Activated naive CD8-positive, alpha-beta T cell treated with anti-CD3 and anti-CD28 coated beads for 36 hours (primary cell): ENCODE measurements at regions not wholly inside any gene's neighbourhood (a gene's known extent, or its start where the extent isn't known, plus 50 kb on each side); places are given as distances from the start of the nearest gene placed in this dataset.

Source experiments
- DNase-seq: peaks from one replicate; pipeline ENCODE4 v3.0.0; 2021
- H3K27ac Mint-ChIP-seq: one replicate; pipeline ENCODE4 v1.8.0; 2022; ENCODE audit warnings: mild to moderate bottlenecking, moderate library complexity, mixed read lengths
- H3K27me3 Mint-ChIP-seq: one replicate; pipeline ENCODE4 v1.8.0; 2022; ENCODE audit warnings: mild to moderate bottlenecking, mixed read lengths
- H3K36me3 Mint-ChIP-seq: one replicate; pipeline ENCODE4 v1.8.0; 2021; ENCODE audit warnings: mild to moderate bottlenecking, mixed read lengths
- H3K4me1 Mint-ChIP-seq: one replicate; pipeline ENCODE4 v1.8.0; 2021; ENCODE audit warnings: mixed read lengths
- H3K4me3 Mint-ChIP-seq: one replicate; pipeline ENCODE4 v1.8.0; 2022; ENCODE audit warnings: mild to moderate bottlenecking, moderate library complexity, mixed read lengths
- H3K9me3 Mint-ChIP-seq: one replicate; pipeline ENCODE4 v1.8.0; 2022; ENCODE audit warnings: mixed read lengths

DNA sequence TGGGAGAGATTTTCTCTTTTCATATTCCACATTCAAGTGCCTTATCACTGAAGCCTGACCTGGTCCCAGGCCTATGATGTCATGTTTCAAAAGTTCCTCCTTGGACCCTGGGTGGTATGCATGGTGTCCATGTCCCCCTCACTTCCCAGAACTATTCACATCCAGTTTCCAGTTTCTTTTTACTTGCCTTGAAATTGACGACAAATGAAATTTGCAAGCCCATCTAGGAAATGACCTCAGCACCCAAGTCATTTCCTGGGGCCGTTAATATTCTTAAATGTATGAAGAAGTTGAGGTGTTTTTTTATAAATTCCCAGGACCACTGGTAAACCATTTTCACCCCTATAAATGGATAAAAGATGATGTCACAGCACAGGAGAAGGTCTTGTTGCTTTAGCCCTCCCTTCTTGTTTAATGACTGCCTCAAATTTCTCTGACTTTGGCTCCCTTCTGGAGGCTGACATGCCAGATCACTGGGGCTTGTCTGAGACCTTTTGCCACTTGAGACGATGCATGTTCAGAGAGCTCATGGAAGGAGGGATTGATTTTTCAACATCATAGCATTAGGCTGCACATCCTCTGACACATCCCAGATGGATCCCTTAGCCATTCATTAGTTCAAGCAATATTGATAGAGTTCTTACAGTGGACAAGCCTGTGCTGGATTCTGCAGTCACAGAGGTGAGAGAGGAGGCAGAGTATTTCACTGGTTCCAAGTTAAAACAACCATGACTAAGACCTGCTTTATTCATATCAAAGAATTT is 221.3 kb downstream of the PLPP3 start:
- DNase-seq, result no peak
- H3K4me1 Mint-ChIP-seq, result no peaks in the 10 kb centered on the region
- H3K4me3 Mint-ChIP-seq, result no peak overlapping the region
- no peak overlapping the region for H3K27ac Mint-ChIP-seq
- H3K9me3 Mint-ChIP-seq, result no peaks in the 10 kb centered on the region
- peaks cover 3% of the 10 kb centered on the region for H3K27me3 Mint-ChIP-seq
- H3K36me3 Mint-ChIP-seq, result no peaks in the 10 kb centered on the region

DNA sequence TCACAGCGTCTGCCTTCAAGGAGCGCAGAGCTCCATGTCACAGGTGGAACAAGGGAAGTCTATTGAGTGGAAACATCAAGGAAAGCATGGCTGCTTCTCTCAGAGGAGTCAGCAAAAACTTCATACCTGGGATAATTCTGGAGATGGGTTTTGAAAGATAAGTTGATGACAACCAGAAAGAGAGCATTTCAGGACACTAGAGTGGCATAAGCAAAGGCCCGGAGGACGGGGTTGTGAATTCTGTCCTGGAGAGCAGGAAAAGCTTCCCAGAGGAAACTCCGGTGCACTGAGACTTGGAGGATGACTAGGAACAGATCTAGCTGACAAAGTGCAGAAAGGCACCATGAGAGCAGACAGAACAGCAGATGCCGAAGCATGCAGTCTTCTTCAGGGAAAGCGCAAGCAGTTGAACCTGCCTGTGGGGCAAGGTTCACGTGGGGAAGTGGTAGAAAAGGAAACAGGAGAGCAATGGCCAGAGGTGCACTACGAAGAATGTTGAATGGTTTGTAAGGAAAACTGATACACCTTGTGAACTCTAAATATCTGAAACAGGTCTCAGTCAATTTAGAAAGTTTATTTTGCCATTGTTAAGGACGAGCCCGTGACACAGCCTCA is 222.9 kb downstream of the PLPP3 start:
- no peaks in the 10 kb centered on the region for H3K4me1 Mint-ChIP-seq
- H3K27me3 Mint-ChIP-seq, result peaks cover 3% of the 10 kb centered on the region

DNA sequence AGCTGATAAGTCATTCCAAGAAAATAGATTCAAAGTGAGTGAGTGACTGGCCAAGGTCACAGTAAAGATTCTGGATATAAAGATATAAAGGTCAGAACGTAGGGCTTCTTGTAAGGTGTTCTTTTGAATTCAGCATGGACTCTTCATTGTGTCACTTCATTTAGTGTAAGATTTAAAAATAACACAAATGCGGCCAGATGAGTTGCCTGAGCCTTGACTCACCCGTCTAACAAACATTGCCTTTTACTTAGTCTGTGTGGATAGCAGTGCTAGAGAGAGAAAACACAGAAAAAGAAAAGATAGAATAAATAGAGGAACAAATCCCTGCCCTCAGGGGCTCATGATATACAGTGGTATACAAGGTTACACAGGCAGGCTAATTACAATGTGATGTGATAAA is 223.4 kb downstream of the PLPP3 start:
- DNase-seq, result no peak
- Mint-ChIP-seq H3K27me3 (peaks cover 3% of the 10 kb centered on the region), H3K27ac (no peak overlapping the region), H3K4me3 (no peak overlapping the region), H3K36me3 (no peaks in the 10 kb centered on the region), H3K4me1 (no peaks in the 10 kb centered on the region), H3K9me3 (peaks cover 1% of the 10 kb centered on the region)

More for the DNA sequence above, 222.9 kb downstream of the PLPP3 start:
- peaks cover 1% of the 10 kb centered on the region for H3K9me3 Mint-ChIP-seq
- no peaks in the 10 kb centered on the region for H3K36me3 Mint-ChIP-seq
- no peak overlapping the region for H3K4me3 Mint-ChIP-seq
- H3K27ac Mint-ChIP-seq, result no peak overlapping the region
- no peak for DNase-seq

DNA sequence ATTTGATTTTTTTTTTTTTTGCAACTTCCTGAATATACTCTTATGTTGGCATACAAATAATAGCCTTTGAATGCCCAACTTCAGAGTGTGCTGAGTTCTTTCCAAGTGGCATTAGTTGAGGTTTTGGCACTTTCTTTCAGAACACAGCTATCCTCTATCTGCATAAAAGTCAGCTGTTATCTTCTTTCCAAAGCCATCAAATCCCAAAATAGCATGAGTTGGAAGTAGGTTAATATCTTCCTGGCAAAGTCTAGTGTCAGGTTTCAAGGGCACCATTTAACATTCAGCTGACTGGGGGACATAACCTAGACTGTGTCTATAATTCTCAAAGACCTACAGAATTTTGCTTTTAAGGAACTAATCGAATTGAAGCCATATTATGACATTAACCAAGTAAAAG is 223.9 kb downstream of the PLPP3 start:
- peaks cover 1% of the 10 kb centered on the region for H3K9me3 Mint-ChIP-seq
- H3K27me3 Mint-ChIP-seq, result peaks cover 3% of the 10 kb centered on the region
- no peaks in the 10 kb centered on the region for H3K4me1 Mint-ChIP-seq
- no peak for DNase-seq
- no peaks in the 10 kb centered on the region for H3K36me3 Mint-ChIP-seq
- H3K4me3 Mint-ChIP-seq, result no peak overlapping the region
- no peak overlapping the region for H3K27ac Mint-ChIP-seq

DNA sequence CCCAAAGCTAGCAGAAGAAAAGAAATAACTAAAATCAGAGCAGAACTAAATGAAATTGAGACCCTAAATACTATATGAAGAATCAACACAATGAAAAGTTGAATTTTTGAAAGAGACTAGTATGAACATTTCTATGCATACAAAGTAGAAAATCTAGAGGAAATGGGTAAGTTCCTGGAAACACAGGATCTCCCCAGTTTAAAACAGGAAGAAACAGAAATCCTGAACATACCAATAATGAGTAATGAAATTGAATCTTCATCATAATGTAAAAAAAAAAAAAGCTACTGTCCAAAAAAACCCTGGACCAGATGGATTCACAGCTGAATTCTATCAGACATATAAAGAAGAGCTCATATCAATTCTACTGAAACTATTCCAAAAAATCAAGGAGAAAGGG is 233.5 kb downstream of the PLPP3 start:
- Mint-ChIP-seq H3K27me3 (no peaks in the 10 kb centered on the region), H3K4me1 (no peaks in the 10 kb centered on the region), H3K36me3 (no peaks in the 10 kb centered on the region), H3K9me3 (peaks cover 9% of the 10 kb centered on the region), H3K4me3 (no peak overlapping the region), H3K27ac (no peak overlapping the region)
- no peak for DNase-seq

DNA sequence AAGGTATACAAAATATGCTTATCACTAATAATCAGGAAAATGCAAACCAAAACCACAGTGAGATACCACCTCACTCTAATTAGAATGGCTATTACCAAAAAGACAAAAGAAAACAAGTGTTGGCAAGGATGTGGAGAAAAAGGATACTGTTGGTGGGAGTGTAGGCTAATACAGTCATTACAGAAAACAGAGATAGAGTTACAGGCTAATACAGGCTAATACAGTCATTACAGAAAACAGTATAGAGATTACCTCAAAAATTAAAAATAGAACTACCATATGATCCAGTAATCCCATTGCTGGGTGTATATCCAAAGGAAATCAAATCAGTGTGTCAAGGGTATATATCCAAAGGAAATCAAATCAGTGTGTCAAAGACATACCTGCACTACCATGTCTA is 238.4 kb downstream of the PLPP3 start:
- no peaks in the 10 kb centered on the region for H3K36me3 Mint-ChIP-seq
- no peaks in the 10 kb centered on the region for H3K27me3 Mint-ChIP-seq
- no peak overlapping the region for H3K27ac Mint-ChIP-seq
- H3K4me1 Mint-ChIP-seq, result no peaks in the 10 kb centered on the region
- H3K4me3 Mint-ChIP-seq, result no peak overlapping the region
- DNase-seq, result no peak
- H3K9me3 Mint-ChIP-seq, result no peaks in the 10 kb centered on the region

DNA sequence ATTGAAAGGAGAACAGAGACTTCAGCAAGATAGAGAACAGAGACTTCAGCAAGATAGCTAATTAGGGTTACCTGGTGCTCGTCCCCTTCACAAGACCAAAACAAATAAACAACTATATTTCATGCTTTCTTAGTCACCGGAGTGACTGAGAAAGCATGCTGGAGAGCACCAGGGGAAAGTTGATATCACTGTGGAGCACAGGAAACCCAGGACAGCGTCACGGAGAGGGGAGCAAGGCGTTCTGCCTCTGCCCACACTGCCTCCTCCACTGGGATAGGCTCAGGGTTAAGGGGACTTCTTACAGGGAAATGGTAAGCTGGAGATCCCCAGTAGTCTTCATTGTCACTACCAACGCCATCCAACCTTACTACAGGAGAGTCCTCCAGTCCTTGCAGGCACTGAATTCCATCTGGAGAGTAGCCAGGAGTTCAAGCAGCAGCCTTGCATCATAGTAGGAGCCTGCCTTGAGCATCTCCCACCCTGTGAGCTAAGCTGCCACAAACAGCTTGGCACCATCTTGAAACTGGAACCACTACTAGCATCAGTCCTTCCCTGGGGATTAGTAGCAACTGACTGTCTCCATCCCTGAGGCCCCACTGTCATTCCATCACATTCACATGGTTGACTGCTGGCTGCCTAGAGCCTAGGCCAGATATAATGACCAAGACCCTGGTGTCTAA is 239.4 kb downstream of the PLPP3 start:
- Mint-ChIP-seq H3K27me3 (no peaks in the 10 kb centered on the region), H3K4me3 (no peak overlapping the region), H3K4me1 (no peaks in the 10 kb centered on the region), H3K36me3 (no peaks in the 10 kb centered on the region), H3K27ac (no peak overlapping the region), H3K9me3 (no peaks in the 10 kb centered on the region)
- no peak for DNase-seq

DNA sequence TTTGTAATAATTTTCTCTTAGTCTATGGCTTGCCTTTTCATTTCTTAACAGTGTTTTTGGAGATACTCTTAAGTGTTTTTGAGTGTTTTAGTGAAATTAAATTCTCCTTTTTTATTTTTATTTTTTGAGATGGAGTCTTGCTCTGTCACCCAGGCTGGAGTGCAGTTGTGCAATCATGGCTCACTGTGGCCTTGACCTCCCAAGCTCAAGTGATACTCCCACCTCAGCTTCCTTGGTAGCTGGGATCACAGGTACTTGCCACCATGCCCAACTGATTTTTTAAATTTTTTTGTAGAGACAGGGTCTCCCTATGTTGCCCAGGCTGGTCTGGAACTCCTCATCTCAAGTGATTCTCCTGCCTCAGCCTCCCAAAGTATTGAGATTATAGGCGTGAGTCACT is 240.3 kb downstream of the PLPP3 start:
- H3K4me1 Mint-ChIP-seq, result no peaks in the 10 kb centered on the region
- no peaks in the 10 kb centered on the region for H3K9me3 Mint-ChIP-seq
- no peaks in the 10 kb centered on the region for H3K36me3 Mint-ChIP-seq
- no peak for DNase-seq
- H3K27me3 Mint-ChIP-seq, result no peaks in the 10 kb centered on the region
- H3K4me3 Mint-ChIP-seq, result no peak overlapping the region
- H3K27ac Mint-ChIP-seq, result no peak overlapping the region

DNA sequence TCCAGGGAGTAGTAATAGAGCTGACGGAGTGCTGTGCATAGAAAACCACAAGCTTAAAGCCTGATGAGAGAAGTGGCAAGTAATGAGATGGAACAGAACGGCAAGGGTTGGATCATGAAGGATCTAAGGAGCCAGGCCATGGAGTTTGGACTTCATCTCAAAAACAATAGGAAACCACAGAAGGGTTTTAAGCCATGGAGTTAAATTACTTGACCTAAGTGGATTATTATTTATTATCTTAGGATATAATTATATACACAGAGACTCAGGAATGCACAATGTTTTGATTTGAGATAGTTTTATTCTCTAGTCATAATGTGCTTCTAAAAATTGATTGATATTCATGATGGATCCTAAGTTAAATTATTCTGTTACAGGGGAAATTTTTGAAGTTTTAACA is 242.4 kb downstream of the PLPP3 start:
- Mint-ChIP-seq H3K36me3 (no peaks in the 10 kb centered on the region), H3K27ac (no peak overlapping the region), H3K4me3 (no peak overlapping the region), H3K27me3 (no peaks in the 10 kb centered on the region), H3K4me1 (no peaks in the 10 kb centered on the region), H3K9me3 (no peaks in the 10 kb centered on the region)
- DNase-seq, result no peak

DNA sequence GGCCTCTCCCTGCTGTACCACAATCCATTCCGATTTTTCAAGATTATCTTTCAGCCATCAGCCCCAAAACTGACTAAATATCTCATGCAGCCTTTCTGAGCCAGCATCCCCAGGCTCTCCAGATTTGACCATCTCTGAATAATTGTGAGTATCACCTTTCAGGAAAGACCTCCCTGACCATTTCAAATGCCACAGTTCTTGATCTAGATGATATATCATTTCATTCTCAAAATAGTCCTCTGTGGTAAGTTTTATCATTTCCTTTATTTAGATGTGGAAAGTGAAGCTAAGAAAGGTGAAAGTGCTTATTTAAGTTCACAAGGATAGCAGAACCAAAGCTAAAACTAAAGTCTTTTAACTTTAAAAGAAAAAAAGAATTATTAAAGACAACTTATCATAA is 244.0 kb downstream of the PLPP3 start:
- no peak overlapping the region for H3K27ac Mint-ChIP-seq
- DNase-seq, result no peak
- no peak overlapping the region for H3K4me3 Mint-ChIP-seq
- H3K36me3 Mint-ChIP-seq, result no peaks in the 10 kb centered on the region
- no peaks in the 10 kb centered on the region for H3K9me3 Mint-ChIP-seq
- H3K27me3 Mint-ChIP-seq, result no peaks in the 10 kb centered on the region
- peaks cover 2% of the 10 kb centered on the region for H3K4me1 Mint-ChIP-seq

DNA sequence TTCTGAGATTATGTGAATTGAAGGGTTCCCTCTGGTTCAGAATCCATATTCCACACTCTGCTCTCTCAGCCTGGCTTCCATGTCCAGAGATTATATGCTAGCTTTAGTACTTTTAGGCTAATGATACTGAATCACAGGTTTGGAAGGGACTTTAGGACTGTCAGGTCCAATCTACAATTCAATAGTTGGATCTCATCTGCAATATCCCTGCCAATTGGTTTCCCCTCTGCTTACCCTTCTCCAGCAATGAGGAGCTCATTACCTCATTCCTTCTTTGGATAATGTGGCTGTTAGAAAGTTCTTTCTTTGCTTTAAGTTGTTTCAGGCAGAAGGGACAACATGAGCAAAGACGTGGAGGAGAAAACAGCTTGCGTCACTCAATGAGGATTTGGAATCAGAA is 245.3 kb downstream of the PLPP3 start:
- Mint-ChIP-seq H3K4me1 (peaks cover 6% of the 10 kb centered on the region), H3K27me3 (no peaks in the 10 kb centered on the region), H3K36me3 (no peaks in the 10 kb centered on the region), H3K4me3 (no peak overlapping the region), H3K27ac (no peak overlapping the region), H3K9me3 (no peaks in the 10 kb centered on the region)
- DNase-seq, result no peak

DNA sequence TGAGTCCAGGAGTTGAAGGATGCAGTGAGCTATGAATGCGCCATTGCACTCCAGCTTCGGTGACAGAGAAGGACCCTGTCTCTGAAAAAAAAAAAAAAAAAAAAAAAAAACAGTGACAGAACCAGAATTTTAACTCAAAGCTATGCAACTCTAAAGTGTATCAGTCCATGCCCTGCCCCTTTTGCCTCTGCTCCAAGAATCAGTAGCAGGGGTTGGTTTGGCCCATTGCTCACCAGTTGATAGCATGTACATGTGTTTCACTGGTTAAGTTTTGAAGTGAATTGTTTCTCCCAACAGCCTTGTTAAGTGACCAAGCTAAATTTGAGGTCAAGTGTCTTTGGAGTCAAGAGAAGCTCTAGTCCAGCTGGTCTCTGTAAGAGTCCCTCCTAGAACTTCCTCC is 245.9 kb downstream of the PLPP3 start:
- Mint-ChIP-seq H3K27ac (no peak overlapping the region), H3K36me3 (no peaks in the 10 kb centered on the region), H3K27me3 (no peaks in the 10 kb centered on the region), H3K9me3 (no peaks in the 10 kb centered on the region), H3K4me3 (no peak overlapping the region), H3K4me1 (peaks cover 8% of the 10 kb centered on the region)
- no peak for DNase-seq

DNA sequence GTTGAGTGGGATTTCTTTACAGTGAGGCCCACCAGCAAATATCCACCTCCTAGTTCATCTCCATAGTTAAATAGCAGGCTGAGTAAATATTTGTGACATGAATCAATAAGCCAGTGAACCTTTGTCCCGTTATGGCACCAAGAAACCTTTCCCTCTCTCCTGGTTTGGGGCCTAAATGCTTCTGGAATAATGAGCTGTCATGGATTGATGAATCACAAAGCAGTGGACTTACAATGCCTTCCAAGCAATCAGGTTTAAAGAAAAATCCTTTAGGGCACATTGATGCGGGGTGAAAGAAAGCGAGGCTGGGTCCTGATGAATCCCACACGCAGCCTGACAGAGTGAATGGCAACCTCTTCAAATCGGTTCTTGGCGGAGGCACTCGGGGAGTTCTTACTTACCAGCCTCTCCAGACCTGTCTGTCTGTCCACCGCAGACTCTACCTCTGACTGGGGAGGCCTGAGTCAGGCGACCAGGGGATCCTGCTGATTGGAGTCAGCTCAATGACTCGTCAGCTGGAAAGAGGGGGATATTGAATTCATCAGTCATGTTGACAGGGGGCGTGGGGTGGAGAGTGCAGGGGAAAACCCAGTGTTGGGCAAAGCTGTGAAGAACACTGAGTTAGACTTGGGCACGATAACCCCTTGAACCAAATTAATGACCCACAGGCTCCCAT is 247.3 kb downstream of the PLPP3 start:
- Mint-ChIP-seq H3K36me3 (no peaks in the 10 kb centered on the region), H3K4me1 (peaks cover 8% of the 10 kb centered on the region), H3K4me3 (no peak overlapping the region), H3K9me3 (no peaks in the 10 kb centered on the region), H3K27ac (no peak overlapping the region), H3K27me3 (no peaks in the 10 kb centered on the region)
- no peak for DNase-seq

DNA sequence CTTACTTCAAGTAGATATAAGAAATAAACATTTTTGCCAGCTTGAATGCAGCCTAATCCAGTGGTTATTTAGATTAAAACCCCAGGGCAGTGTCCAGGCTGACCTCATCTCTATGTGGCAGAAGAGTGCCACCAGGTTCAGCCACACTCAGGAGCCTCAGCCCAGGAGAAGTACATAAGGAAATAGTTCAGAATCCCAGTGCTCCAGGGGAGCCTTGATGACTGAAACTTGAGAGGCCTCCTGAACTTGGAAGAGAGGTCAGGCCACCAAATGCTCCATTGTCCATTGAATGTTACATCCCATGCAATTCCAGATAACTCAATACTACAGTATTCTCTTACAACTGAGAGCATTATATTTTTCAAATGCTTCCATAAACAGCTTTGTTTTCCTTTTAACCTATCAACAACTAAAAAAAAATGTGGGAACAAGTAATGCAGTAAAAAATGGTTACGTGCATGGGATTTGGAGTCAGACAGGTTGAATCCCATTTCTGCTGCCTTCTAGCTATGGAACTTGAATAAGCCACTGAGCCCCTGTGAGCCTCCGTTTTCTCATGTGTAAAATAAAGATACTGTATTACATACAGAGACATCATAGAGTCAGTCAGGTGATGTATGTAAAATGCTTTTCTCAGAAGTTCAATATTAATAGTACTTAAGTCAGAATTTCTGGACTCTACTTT is 248.0 kb downstream of the PLPP3 start:
- Mint-ChIP-seq H3K27ac (no peak overlapping the region), H3K36me3 (no peaks in the 10 kb centered on the region), H3K4me3 (no peak overlapping the region), H3K27me3 (no peaks in the 10 kb centered on the region), H3K4me1 (peaks cover 8% of the 10 kb centered on the region), H3K9me3 (no peaks in the 10 kb centered on the region)
- DNase-seq, result no peak
